ENCODE measurements at regions not wholly inside any gene's neighbourhood (a gene's known extent, or its start where the extent isn't known, plus 50 kb on each side); places are given as distances from the start of the nearest gene placed in this dataset.

GRCh38 chr6:26175428-26176181, 88.4 kb downstream of the HFE start:
- TF ChIP-seq EP300 (conservative IDR thresholded peaks at IDR 0.05; ENCODE audit: poor library complexity, severe bottlenecking) (no peak), TAF1 (IDR thresholded peaks at IDR 0.05; ENCODE audit: low read depth) (no peak), EZH2 (IDR thresholded peaks at IDR 0.05; ENCODE audit: borderline replicate concordance, insufficient read depth, low read length, poor library complexity, severe bottlenecking) (no peak), REST (IDR thresholded peaks at IDR 0.05; ENCODE audit: borderline replicate concordance) (no peak), MXI1 (conservative IDR thresholded peaks at IDR 0.05; ENCODE audit: poor library complexity, severe bottlenecking) (no peak), RAD21 (conservative IDR thresholded peaks at IDR 0.05) (peak; percentile 26), CTCF (IDR thresholded peaks at IDR 0.05; ENCODE audit: poor library complexity, severe bottlenecking) (peak; percentile 41), POLR2AphosphoS5 (IDR thresholded peaks at IDR 0.05) (no peak), SMC3 (conservative IDR thresholded peaks at IDR 0.05; ENCODE audit: poor library complexity) (no peak)
- no peak overlapping the region for H3K9ac ChIP-seq (ENCODE audit: low read length)

DNA sequence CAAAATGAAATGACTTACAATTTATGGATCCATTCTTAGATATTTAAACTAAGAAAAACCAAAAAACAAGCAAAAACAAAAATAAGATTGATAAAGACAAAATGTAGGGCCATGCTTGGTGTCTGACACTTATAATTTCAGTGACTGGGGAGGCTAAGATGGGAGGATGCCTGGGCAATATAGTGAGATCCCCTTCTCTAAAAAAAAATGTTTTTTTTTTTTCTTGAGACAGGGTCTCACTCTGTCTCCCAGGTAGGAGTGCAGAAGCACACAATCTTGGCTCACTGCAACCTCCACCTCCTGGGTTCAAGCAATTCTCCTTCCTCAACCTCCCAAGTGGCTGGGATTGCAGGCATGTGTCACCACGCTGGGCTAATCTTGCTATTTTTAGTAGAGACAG, 92.4 kb downstream of the HFE start:
- H3K27me3 ChIP-seq (ENCODE audit: insufficient read depth, low read depth, low read length) = no peaks in the 10 kb centered on the region
- no peaks in the 10 kb centered on the region for H3K36me3 ChIP-seq (ENCODE audit: insufficient read depth, low read length)
- H3K27ac ChIP-seq (ENCODE audit: low read length) = no peak overlapping the region
- H3K9me2 ChIP-seq (ENCODE audit: insufficient read depth, low read length) = no peaks in the 10 kb centered on the region
- no peaks in the 10 kb centered on the region for H3K9me3 ChIP-seq (ENCODE audit: low read length)
- no peak overlapping the region for H3K4me2 ChIP-seq (ENCODE audit: low read length)
- no peak for TF ChIP-seq CTCF (IDR thresholded peaks at IDR 0.05; ENCODE audit: poor library complexity, severe bottlenecking)
- TF ChIP-seq SMC3 (conservative IDR thresholded peaks at IDR 0.05; ENCODE audit: poor library complexity) = no peak
- no peak for TF ChIP-seq RAD21 (conservative IDR thresholded peaks at IDR 0.05)
- no peak for TF ChIP-seq REST (IDR thresholded peaks at IDR 0.05; ENCODE audit: borderline replicate concordance)
- no peak for TF ChIP-seq EZH2 (IDR thresholded peaks at IDR 0.05; ENCODE audit: borderline replicate concordance, insufficient read depth, low read length, poor library complexity, severe bottlenecking)
- TF ChIP-seq TAF1 (IDR thresholded peaks at IDR 0.05; ENCODE audit: low read depth) = no peak
- no peak for TF ChIP-seq POLR2AphosphoS5 (IDR thresholded peaks at IDR 0.05)
- no peak overlapping the region for H3K4me3 ChIP-seq (ENCODE audit: low read length)
- no peaks in the 10 kb centered on the region for H4K20me1 ChIP-seq (ENCODE audit: insufficient read depth)
- H3K79me2 ChIP-seq (replicated peaks; ENCODE audit: insufficient read depth, low read length) = no peaks in the 10 kb centered on the region
- peaks cover 5% of the 10 kb centered on the region for H3F3A ChIP-seq (ENCODE audit: insufficient read depth, low read length, poor library complexity, severe bottlenecking)
- no peak overlapping the region for H3K9ac ChIP-seq (ENCODE audit: low read length)
- no peak overlapping the region for H2AFZ ChIP-seq (ENCODE audit: low read depth, low read length)

More at GRCh38 chr6:26175428-26176181, 88.4 kb downstream of the HFE start:
- Histone ChIP-seq H3K4me3 (ENCODE audit: low read length) (no peak overlapping the region), H4K20me1 (ENCODE audit: insufficient read depth) (no peaks in the 10 kb centered on the region), H3K9me3 (ENCODE audit: low read length) (no peaks in the 10 kb centered on the region), H3K79me2 (replicated peaks; ENCODE audit: insufficient read depth, low read length) (no peaks in the 10 kb centered on the region), H3K27me3 (ENCODE audit: insufficient read depth, low read depth, low read length) (no peaks in the 10 kb centered on the region), H3K27ac (ENCODE audit: low read length) (no peak overlapping the region), H2AFZ (ENCODE audit: low read depth, low read length) (no peak overlapping the region), H3K9me2 (ENCODE audit: insufficient read depth, low read length) (no peaks in the 10 kb centered on the region), H3K36me3 (ENCODE audit: insufficient read depth, low read length) (no peaks in the 10 kb centered on the region), H3F3A (ENCODE audit: insufficient read depth, low read length, poor library complexity, severe bottlenecking) (no peaks in the 10 kb centered on the region), H3K4me2 (ENCODE audit: low read length) (no peak overlapping the region)
